Central memory CD8-positive, alpha-beta T cell (primary cell): ENCODE measurements at regions not wholly inside any gene's neighbourhood (a gene's known extent, or its start where the extent isn't known, plus 50 kb on each side); places are given as distances from the start of the nearest gene placed in this dataset.

ENCODE experiments used
- ATAC-seq: fragments of 150-1000 bp; cut with Tn5 transposase; replicated peaks from 2 replicates; pipeline ENCODE4 v1.10.0; 2022; ENCODE audit warnings: mild to moderate bottlenecking, moderate FRiP score, moderate number of reproducible peaks; ENCODE audit not compliant: poor library complexity, severe bottlenecking; ENCODE audit errors: extremely low read depth
- DNase-seq, 2 donors: peaks; one replicate each; pipeline ENCODE4 v3.0.0; 2021; ENCODE audit warnings: low spot score in 2 of 2
- H3K27ac Mint-ChIP-seq: one replicate; pipeline ENCODE4 v1.8.0; 2022; ENCODE audit warnings: low read depth, mild to moderate bottlenecking, moderate library complexity, mixed read lengths
- H3K27me3 Mint-ChIP-seq: one replicate; pipeline ENCODE4 v1.8.0; 2022; ENCODE audit warnings: mixed read lengths
- H3K36me3 Mint-ChIP-seq: one replicate; pipeline ENCODE4 v1.8.0; 2022; ENCODE audit warnings: mild to moderate bottlenecking, moderate library complexity, mixed read lengths; ENCODE audit not compliant: insufficient read depth
- H3K4me1 Mint-ChIP-seq: one replicate; pipeline ENCODE4 v1.8.0; 2022; ENCODE audit warnings: mixed read lengths
- H3K4me3 Mint-ChIP-seq: one replicate; pipeline ENCODE4 v1.8.0; 2022; ENCODE audit warnings: mild to moderate bottlenecking, moderate library complexity, mixed read lengths
- H3K9me3 Mint-ChIP-seq: one replicate; pipeline ENCODE4 v1.8.0; 2022; ENCODE audit warnings: mixed read lengths

- no peaks in the 10 kb centered on the region for H3K36me3 Mint-ChIP-seq
- H3K4me1 Mint-ChIP-seq, result no peaks in the 10 kb centered on the region
- H3K4me3 Mint-ChIP-seq, result no peak overlapping the region
- H3K27ac Mint-ChIP-seq, result no peak overlapping the region
- ATAC-seq, result no peak
- H3K9me3 Mint-ChIP-seq, result peaks cover 17% of the 10 kb centered on the region
- no peak for DNase-seq
- H3K27me3 Mint-ChIP-seq, result peaks cover 19% of the 10 kb centered on the region
Observed at GRCh38 chr6:148658681-148659430, 88.0 kb upstream of the UST start.

GRCh38 chr6:148667395-148667794, 79.4 kb upstream of the UST start:
- H3K9me3 Mint-ChIP-seq, result peaks cover 31% of the 10 kb centered on the region
- no peaks in the 10 kb centered on the region for H3K4me1 Mint-ChIP-seq
- ATAC-seq, result no peak
- no peak overlapping the region for H3K27ac Mint-ChIP-seq
- no peaks in the 10 kb centered on the region for H3K36me3 Mint-ChIP-seq
- H3K27me3 Mint-ChIP-seq, result peaks cover 9% of the 10 kb centered on the region
- no peak for DNase-seq
- H3K4me3 Mint-ChIP-seq, result no peak overlapping the region

- no peak overlapping the region for H3K27ac Mint-ChIP-seq
- peaks cover 43% of the 10 kb centered on the region for H3K9me3 Mint-ChIP-seq
- DNase-seq (no peak), ATAC-seq (no peak)
- no peaks in the 10 kb centered on the region for H3K36me3 Mint-ChIP-seq
- no peaks in the 10 kb centered on the region for H3K4me1 Mint-ChIP-seq
- no peak overlapping the region for H3K4me3 Mint-ChIP-seq
- peaks cover 39% of the 10 kb centered on the region for H3K27me3 Mint-ChIP-seq
Observed at GRCh38 chr6:148671085-148671484, 75.7 kb upstream of the UST start.

- H3K27ac Mint-ChIP-seq, result no peak overlapping the region
- H3K27me3 Mint-ChIP-seq, result peaks cover 44% of the 10 kb centered on the region
- H3K36me3 Mint-ChIP-seq, result no peaks in the 10 kb centered on the region
Observed at GRCh38 chr6:148671952-148672351, 74.9 kb upstream of the UST start.

GRCh38 chr6:148674306-148674705, 72.5 kb upstream of the UST start:
- Mint-ChIP-seq H3K36me3 (no peaks in the 10 kb centered on the region), H3K4me1 (no peaks in the 10 kb centered on the region), H3K27ac (no peak overlapping the region), H3K4me3 (no peak overlapping the region), H3K27me3 (peaks cover 59% of the 10 kb centered on the region), H3K9me3 (peaks cover 19% of the 10 kb centered on the region)
- ATAC-seq (no peak), DNase-seq (no peak)

More at GRCh38 chr6:148671952-148672351, 74.9 kb upstream of the UST start:
- Mint-ChIP-seq H3K9me3 (peaks cover 35% of the 10 kb centered on the region), H3K4me1 (no peaks in the 10 kb centered on the region), H3K4me3 (no peak overlapping the region)
- ATAC-seq, result no peak
- no peak for DNase-seq

GRCh38 chr6:148677594-148678476, 69.0 kb upstream of the UST start:
- no peak for ATAC-seq
- H3K36me3 Mint-ChIP-seq, result no peaks in the 10 kb centered on the region
- H3K27ac Mint-ChIP-seq, result no peak overlapping the region

GRCh38 chr6:148678682-148679081, 68.1 kb upstream of the UST start:
- H3K27me3 Mint-ChIP-seq, result peaks cover 39% of the 10 kb centered on the region
- H3K4me3 Mint-ChIP-seq, result no peak overlapping the region
- H3K27ac Mint-ChIP-seq, result no peak overlapping the region
- ATAC-seq (no peak), DNase-seq (no peak)
- peaks cover under 1% of the 10 kb centered on the region for H3K9me3 Mint-ChIP-seq
- H3K4me1 Mint-ChIP-seq, result no peaks in the 10 kb centered on the region
- H3K36me3 Mint-ChIP-seq, result no peaks in the 10 kb centered on the region

More at GRCh38 chr6:148677594-148678476, 69.0 kb upstream of the UST start:
- no peak for DNase-seq
- H3K4me1 Mint-ChIP-seq, result no peaks in the 10 kb centered on the region
- no peak overlapping the region for H3K4me3 Mint-ChIP-seq
- H3K9me3 Mint-ChIP-seq, result peaks cover 8% of the 10 kb centered on the region
- peaks cover 47% of the 10 kb centered on the region for H3K27me3 Mint-ChIP-seq

GRCh38 chr6:148681666-148682065, 65.2 kb upstream of the UST start:
- ATAC-seq (no peak), DNase-seq (no peak)
- H3K4me1 Mint-ChIP-seq, result no peaks in the 10 kb centered on the region
- no peaks in the 10 kb centered on the region for H3K36me3 Mint-ChIP-seq
- no peak overlapping the region for H3K4me3 Mint-ChIP-seq
- peaks cover 15% of the 10 kb centered on the region for H3K27me3 Mint-ChIP-seq
- H3K9me3 Mint-ChIP-seq, result no peaks in the 10 kb centered on the region
- H3K27ac Mint-ChIP-seq, result no peak overlapping the region

GRCh38 chr6:148682252-148682651, 64.6 kb upstream of the UST start:
- Mint-ChIP-seq H3K36me3 (no peaks in the 10 kb centered on the region), H3K4me3 (no peak overlapping the region), H3K9me3 (no peaks in the 10 kb centered on the region), H3K27me3 (peaks cover 13% of the 10 kb centered on the region), H3K27ac (no peak overlapping the region), H3K4me1 (no peaks in the 10 kb centered on the region)
- DNase-seq (no peak), ATAC-seq (no peak)

GRCh38 chr6:148682990-148683389, 63.8 kb upstream of the UST start:
- peaks cover 6% of the 10 kb centered on the region for H3K27me3 Mint-ChIP-seq
- H3K36me3 Mint-ChIP-seq, result no peaks in the 10 kb centered on the region
- H3K27ac Mint-ChIP-seq, result no peak overlapping the region
- no peak for DNase-seq
- no peak overlapping the region for H3K4me3 Mint-ChIP-seq
- no peaks in the 10 kb centered on the region for H3K4me1 Mint-ChIP-seq
- ATAC-seq, result no peak
- H3K9me3 Mint-ChIP-seq, result no peaks in the 10 kb centered on the region

GRCh38 chr6:148689168-148689567, 57.7 kb upstream of the UST start:
- Mint-ChIP-seq H3K36me3 (no peaks in the 10 kb centered on the region), H3K9me3 (no peaks in the 10 kb centered on the region), H3K4me3 (no peak overlapping the region), H3K27ac (no peak overlapping the region), H3K4me1 (no peaks in the 10 kb centered on the region), H3K27me3 (no peaks in the 10 kb centered on the region)
- ATAC-seq (no peak), DNase-seq (no peak)

GRCh38 chr6:148693882-148694484, 52.8 kb upstream of the UST start:
- Mint-ChIP-seq H3K9me3 (no peaks in the 10 kb centered on the region), H3K4me1 (peaks cover 5% of the 10 kb centered on the region), H3K4me3 (no peak overlapping the region), H3K27me3 (no peaks in the 10 kb centered on the region), H3K27ac (no peak overlapping the region), H3K36me3 (no peaks in the 10 kb centered on the region)
- ATAC-seq (no peak), DNase-seq (no peak)
